ENCODE measurements at regions not wholly inside any gene's neighbourhood (a gene's known extent, or its start where the extent isn't known, plus 50 kb on each side); places are given as distances from the start of the nearest gene placed in this dataset.

DNA sequence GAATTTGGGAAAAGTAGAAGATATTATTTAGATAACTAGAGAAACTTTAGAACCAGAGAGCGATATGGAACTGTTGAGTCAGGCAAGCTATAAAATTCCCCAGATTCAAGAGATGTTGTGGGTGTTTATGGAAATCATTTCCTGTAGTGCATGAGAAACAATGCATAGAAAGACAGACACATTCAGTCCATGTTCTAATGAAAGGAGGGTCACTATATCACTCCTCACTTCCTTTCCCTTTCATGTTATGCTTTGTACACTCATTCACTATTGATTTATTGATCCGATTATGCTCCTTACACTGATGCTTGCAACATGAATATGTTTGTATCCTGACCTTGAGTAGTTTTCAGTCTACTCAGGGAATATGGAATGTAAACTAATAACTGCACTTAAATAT lies 1459.9 kb upstream of the ALCAM start:
- Histone ChIP-seq H3K4me1 (ENCODE audit: control insufficient read depth in 5 of 5, insufficient read depth in 5 of 5, low read length in 5 of 5) (peaks cover 0 to 2% (median 0%) of the 10 kb centered on the region in 5 donors), H3K27ac (ENCODE audit: low read depth in 1 of 2, low read length in 1 of 2) (no peak overlapping the region), H3K9me3 (ENCODE audit: control insufficient read depth in 4 of 4, insufficient read depth in 3 of 4, low read length in 3 of 4) (no peaks in the 10 kb centered on the region), H3K27me3 (ENCODE audit: control insufficient read depth in 3 of 3, insufficient read depth in 3 of 3, low read length in 2 of 3) (no peaks in the 10 kb centered on the region), H3K36me3 (ENCODE audit: control insufficient read depth in 4 of 4, insufficient read depth in 4 of 4, low read length in 4 of 4) (no peaks in the 10 kb centered on the region), H3K4me3 (no peak overlapping the region), H3K9ac (ENCODE audit: insufficient read depth in 1 of 2, low read length in 2 of 2) (no peak overlapping the region)
- no peak for DNase-seq
- ATAC-seq (ENCODE audit: insufficient read depth, low FRiP score) = no peak
- 75 to 82% methylated on average over 2 of the region's 2 CpGs for WGBS, 2 donors
- TF ChIP-seq, protein P1, sequence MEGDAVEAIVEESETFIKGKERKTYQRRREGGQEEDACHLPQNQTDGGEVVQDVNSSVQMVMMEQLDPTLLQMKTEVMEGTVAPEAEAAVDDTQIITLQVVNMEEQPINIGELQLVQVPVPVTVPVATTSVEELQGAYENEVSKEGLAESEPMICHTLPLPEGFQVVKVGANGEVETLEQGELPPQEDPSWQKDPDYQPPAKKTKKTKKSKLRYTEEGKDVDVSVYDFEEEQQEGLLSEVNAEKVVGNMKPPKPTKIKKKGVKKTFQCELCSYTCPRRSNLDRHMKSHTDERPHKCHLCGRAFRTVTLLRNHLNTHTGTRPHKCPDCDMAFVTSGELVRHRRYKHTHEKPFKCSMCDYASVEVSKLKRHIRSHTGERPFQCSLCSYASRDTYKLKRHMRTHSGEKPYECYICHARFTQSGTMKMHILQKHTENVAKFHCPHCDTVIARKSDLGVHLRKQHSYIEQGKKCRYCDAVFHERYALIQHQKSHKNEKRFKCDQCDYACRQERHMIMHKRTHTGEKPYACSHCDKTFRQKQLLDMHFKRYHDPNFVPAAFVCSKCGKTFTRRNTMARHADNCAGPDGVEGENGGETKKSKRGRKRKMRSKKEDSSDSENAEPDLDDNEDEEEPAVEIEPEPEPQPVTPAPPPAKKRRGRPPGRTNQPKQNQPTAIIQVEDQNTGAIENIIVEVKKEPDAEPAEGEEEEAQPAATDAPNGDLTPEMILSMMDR (IDR thresholded peaks at IDR 0.05; ENCODE audit: control extremely low read depth, extremely low read depth) = no peak

DNA sequence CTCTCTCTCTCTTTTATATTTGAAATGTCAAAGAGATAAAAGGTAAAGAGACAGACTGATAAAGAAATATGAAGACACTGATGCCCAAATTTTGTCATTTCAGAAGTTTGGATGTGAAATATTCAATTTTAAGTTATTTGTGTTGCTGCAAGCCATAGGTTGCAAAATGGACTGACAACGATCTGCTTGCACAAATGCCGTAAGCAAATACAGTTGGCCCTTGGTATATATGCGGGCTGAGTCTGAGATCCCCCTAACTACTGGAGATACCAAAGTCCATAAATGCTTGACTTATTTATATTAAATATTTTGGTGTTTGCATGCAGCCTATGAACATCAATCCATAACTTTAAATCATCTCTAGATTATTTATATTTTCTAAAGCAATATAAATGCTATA lies 1459.1 kb upstream of the ALCAM start:
- no peaks in the 10 kb centered on the region for H3K9me3 ChIP-seq (ENCODE audit: control insufficient read depth in 4 of 4, insufficient read depth in 3 of 4, low read length in 3 of 4)
- peaks cover 0 to 2% (median 0%) of the 10 kb centered on the region in 5 donors for H3K4me1 ChIP-seq (ENCODE audit: control insufficient read depth in 5 of 5, insufficient read depth in 5 of 5, low read length in 5 of 5)
- no peak overlapping the region for H3K27ac ChIP-seq (ENCODE audit: low read depth in 1 of 2, low read length in 1 of 2)
- no peak overlapping the region for H3K4me3 ChIP-seq
- 87 to 95% methylated on average over 3 of the region's 3 CpGs for WGBS, 2 donors
- TF ChIP-seq, protein P1 (IDR thresholded peaks at IDR 0.05; ENCODE audit: control extremely low read depth, extremely low read depth) = no peak
- ATAC-seq (ENCODE audit: insufficient read depth, low FRiP score) = no peak
- no peaks in the 10 kb centered on the region for H3K36me3 ChIP-seq (ENCODE audit: control insufficient read depth in 4 of 4, insufficient read depth in 4 of 4, low read length in 4 of 4)
- DNase-seq = no peak
- H3K27me3 ChIP-seq (ENCODE audit: control insufficient read depth in 3 of 3, insufficient read depth in 3 of 3, low read length in 2 of 3) = no peaks in the 10 kb centered on the region
- H3K9ac ChIP-seq (ENCODE audit: insufficient read depth in 1 of 2, low read length in 2 of 2) = no peak overlapping the region

DNA sequence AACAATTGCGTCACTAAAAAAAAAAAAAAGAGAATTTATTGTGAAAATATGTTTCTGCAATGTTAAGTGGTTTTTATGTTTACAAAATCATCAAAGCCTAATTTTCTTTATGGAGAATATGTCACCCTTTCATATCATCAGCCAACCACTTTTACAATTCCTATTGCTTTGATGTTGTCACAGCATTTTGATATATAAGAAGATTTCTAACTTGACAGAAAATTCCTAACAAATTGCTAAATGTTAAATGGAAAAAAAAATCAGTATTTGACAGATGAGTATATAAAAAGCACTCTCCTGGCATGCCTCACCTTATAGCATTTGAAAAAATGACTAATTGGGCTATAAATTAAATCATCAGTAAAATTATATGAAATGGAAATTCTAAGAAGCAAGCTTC lies 1457.3 kb upstream of the ALCAM start:
- ATAC-seq (ENCODE audit: insufficient read depth, low FRiP score) = no peak
- 85 to 90% methylated on average over 1 of the region's 1 CpG for WGBS, 2 donors

GRCh38 chr3:103918336-103918735 lies 1448.4 kb upstream of the ALCAM start:
- no peak for ATAC-seq (ENCODE audit: insufficient read depth, low FRiP score)
- no peak for DNase-seq
- Histone ChIP-seq H3K4me1 (ENCODE audit: control insufficient read depth in 5 of 5, insufficient read depth in 5 of 5, low read length in 5 of 5) (no peaks in the 10 kb centered on the region), H3K9ac (ENCODE audit: insufficient read depth in 1 of 2, low read length in 2 of 2) (no peak overlapping the region), H3K9me3 (ENCODE audit: control insufficient read depth in 4 of 4, insufficient read depth in 3 of 4, low read length in 3 of 4) (no peaks in the 10 kb centered on the region), H3K27ac (ENCODE audit: low read depth in 1 of 2, low read length in 1 of 2) (no peak overlapping the region), H3K36me3 (ENCODE audit: control insufficient read depth in 4 of 4, insufficient read depth in 4 of 4, low read length in 4 of 4) (no peaks in the 10 kb centered on the region), H3K4me3 (no peak overlapping the region), H3K27me3 (ENCODE audit: control insufficient read depth in 3 of 3, insufficient read depth in 3 of 3, low read length in 2 of 3) (no peaks in the 10 kb centered on the region)
- TF ChIP-seq, protein P1 (IDR thresholded peaks at IDR 0.05; ENCODE audit: control extremely low read depth, extremely low read depth) = no peak

More for the DNA sequence above, 1457.3 kb upstream of the ALCAM start:
- no peak overlapping the region for H3K4me3 ChIP-seq
- H3K9me3 ChIP-seq (ENCODE audit: control insufficient read depth in 4 of 4, insufficient read depth in 3 of 4, low read length in 3 of 4) = no peaks in the 10 kb centered on the region
- H3K4me1 ChIP-seq (ENCODE audit: control insufficient read depth in 5 of 5, insufficient read depth in 5 of 5, low read length in 5 of 5) = peaks cover 0 to 2% (median 0%) of the 10 kb centered on the region in 5 donors
- no peak overlapping the region for H3K27ac ChIP-seq (ENCODE audit: low read depth in 1 of 2, low read length in 1 of 2)
- TF ChIP-seq, protein P1 (IDR thresholded peaks at IDR 0.05; ENCODE audit: control extremely low read depth, extremely low read depth) = no peak
- H3K9ac ChIP-seq (ENCODE audit: insufficient read depth in 1 of 2, low read length in 2 of 2) = no peak overlapping the region
- no peaks in the 10 kb centered on the region for H3K27me3 ChIP-seq (ENCODE audit: control insufficient read depth in 3 of 3, insufficient read depth in 3 of 3, low read length in 2 of 3)
- H3K36me3 ChIP-seq (ENCODE audit: control insufficient read depth in 4 of 4, insufficient read depth in 4 of 4, low read length in 4 of 4) = no peaks in the 10 kb centered on the region
- no peak for DNase-seq

Data from lung (tissue), 11 donors.